DMS79 (cell line): ENCODE measurements at regions not wholly inside any gene's neighbourhood (a gene's known extent, or its start where the extent isn't known, plus 50 kb on each side); places are given as distances from the start of the nearest gene placed in this dataset.

Source experiments
- DNase-seq: peaks from one replicate; lab custom pipeline; 2025; lab: John Stamatoyannopoulos, UW

GRCh38 chr16:86410081-86410480, 100.2 kb upstream of the FOXF1 start:
- DNase-seq: no peak

- DNase-seq: no peak
Measured at GRCh38 chr16:86410529-86410928, 99.8 kb upstream of the FOXF1 start.

- no peak for DNase-seq
Measured at GRCh38 chr16:86411897-86412296, 98.4 kb upstream of the FOXF1 start.

GRCh38 chr16:86414991-86415740, 95.2 kb upstream of the FOXF1 start:
- DNase-seq: no peak

GRCh38 chr16:86418981-86419380, 91.3 kb upstream of the FOXF1 start:
- no peak for DNase-seq

- DNase-seq: no peak
Measured at GRCh38 chr16:86419518-86419917, 90.8 kb upstream of the FOXF1 start.

GRCh38 chr16:86421995-86422394, 88.3 kb upstream of the FOXF1 start:
- no peak for DNase-seq

GRCh38 chr16:86424398-86424797, 85.9 kb upstream of the FOXF1 start:
- DNase-seq: no peak

GRCh38 chr16:86424985-86425384, 85.3 kb upstream of the FOXF1 start:
- DNase-seq: no peak

GRCh38 chr16:86426063-86426642, 84.2 kb upstream of the FOXF1 start:
- no peak for DNase-seq

- no peak for DNase-seq
Measured at GRCh38 chr16:86427433-86427851, 82.9 kb upstream of the FOXF1 start.

GRCh38 chr16:86428729-86429517, 81.4 kb upstream of the FOXF1 start:
- no peak for DNase-seq

GRCh38 chr16:86429663-86430062, 80.7 kb upstream of the FOXF1 start:
- no peak for DNase-seq

GRCh38 chr16:86430814-86431213, 79.5 kb upstream of the FOXF1 start:
- DNase-seq: no peak

- DNase-seq: no peak
Measured at GRCh38 chr16:86431540-86431939, 78.8 kb upstream of the FOXF1 start.

- no peak for DNase-seq
Measured at GRCh38 chr16:86432048-86432447, 78.3 kb upstream of the FOXF1 start.

- no peak for DNase-seq
Measured at GRCh38 chr16:86432691-86433090, 77.6 kb upstream of the FOXF1 start.

GRCh38 chr16:86436466-86437185, 73.7 kb upstream of the FOXF1 start:
- DNase-seq: no peak

- DNase-seq: no peak
Measured at GRCh38 chr16:86437348-86437747, 73.0 kb upstream of the FOXF1 start.

GRCh38 chr16:86442703-86443102, 67.6 kb upstream of the FOXF1 start:
- no peak for DNase-seq

- no peak for DNase-seq
Measured at GRCh38 chr16:86443508-86444147, 66.7 kb upstream of the FOXF1 start.

- DNase-seq: no peak
Measured at GRCh38 chr16:86444261-86444660, 66.1 kb upstream of the FOXF1 start.
